H1 (cell line): ENCODE measurements at regions not wholly inside any gene's neighbourhood (a gene's known extent, or its start where the extent isn't known, plus 50 kb on each side); places are given as distances from the start of the nearest gene placed in this dataset.

Experiments
- CBX5 ChIP-seq: fragments of 300-800, 300-1000 bp; sonication (generic); IDR thresholded peaks from 2 replicates; pipeline ENCODE4 v1.7.1; 2016; ENCODE audit warnings: antibody characterized with exemption, low read length, low read depth
- JUN ChIP-seq: IDR thresholded peaks from 2 replicates; pipeline ENCODE4 v1.6.1; 2011; ENCODE audit warnings: low read depth, mild to moderate bottlenecking, improper control_type of control experiment, low read length
- KDM1A ChIP-seq: fragments of 200-600, 300-600 bp; sonication (generic); IDR thresholded peaks from 2 replicates; pipeline ENCODE4 v1.7.1; 2016; ENCODE audit warnings: mild to moderate bottlenecking, low read length, borderline replicate concordance

GRCh38 chr1:93014168-93014567 lies 52.9 kb upstream of the DIPK1A start (continued):
- TF ChIP-seq CBX5 (no peak), JUN (no peak), KDM1A (no peak)
